22Rv1 (cell line): ENCODE measurements at regions not wholly inside any gene's neighbourhood (a gene's known extent, or its start where the extent isn't known, plus 50 kb on each side); places are given as distances from the start of the nearest gene placed in this dataset.

ENCODE experiments used
- H3K27ac ChIP-seq: fragments of 450-650 bp; 2 replicates; pipeline ENCODE4 v1.5.1; 2017
- CTCF ChIP-seq: fragments of 450-650 bp; IDR thresholded peaks from 2 replicates; pipeline ENCODE4 v1.5.1; 2017; ENCODE audit warnings: mild to moderate bottlenecking
- ZFX ChIP-seq: fragments of 450-650 bp; IDR thresholded peaks from 2 replicates; pipeline ENCODE4 v1.6.1; 2017; ENCODE audit warnings: antibody characterized with exemption, borderline replicate concordance

GRCh38 chr1:220410611-220411010, 117.3 kb upstream of the MARK1 start:
- H3K27ac ChIP-seq = no peak overlapping the region
- TF ChIP-seq CTCF (no peak), ZFX (no peak)

GRCh38 chr1:220409771-220410595, 118.0 kb upstream of the MARK1 start:
- H3K27ac ChIP-seq = no peak overlapping the region
- no peak for TF ChIP-seq ZFX
- no peak for TF ChIP-seq CTCF

- H3K27ac ChIP-seq = no peak overlapping the region
- TF ChIP-seq CTCF (no peak), ZFX (no peak)
Observed at GRCh38 chr1:220407191-220407590, 120.7 kb upstream of the MARK1 start.

GRCh38 chr1:220398238-220398637, 126.0 kb upstream of the RAB3GAP2 start:
- TF ChIP-seq CTCF = no peak
- TF ChIP-seq ZFX = no peak
- no peak overlapping the region for H3K27ac ChIP-seq

GRCh38 chr1:220391491-220391890, 119.2 kb upstream of the RAB3GAP2 start:
- TF ChIP-seq ZFX (no peak), CTCF (no peak)

GRCh38 chr1:220389634-220390033, 117.4 kb upstream of the RAB3GAP2 start:
- TF ChIP-seq CTCF (no peak), ZFX (no peak)
- no peak overlapping the region for H3K27ac ChIP-seq

More at GRCh38 chr1:220391491-220391890, 119.2 kb upstream of the RAB3GAP2 start:
- peak overlapping the region; percentile 25; the same call in 1 of the 2 replicates for H3K27ac ChIP-seq

GRCh38 chr1:220386494-220387195, 114.4 kb upstream of the RAB3GAP2 start:
- H3K27ac ChIP-seq = no peak overlapping the region
- TF ChIP-seq ZFX (no peak), CTCF (no peak)
